ENCODE measurements at regions not wholly inside any gene's neighbourhood (a gene's known extent, or its start where the extent isn't known, plus 50 kb on each side); places are given as distances from the start of the nearest gene placed in this dataset.

GRCh38 chr5:126354858-126355731 is 68.1 kb upstream of the GRAMD2B start:
- no peaks in the 10 kb centered on the region for H3K36me3 ChIP-seq
- TF ChIP-seq CTCF (IDR thresholded peaks at IDR 0.05) = no peak
- H3K4me3 ChIP-seq = no peak overlapping the region
- H3K27me3 ChIP-seq (ENCODE audit: low read depth) = no peaks in the 10 kb centered on the region
- H3K4me1 ChIP-seq = peaks cover 8% of the 10 kb centered on the region
- intact Hi-C loops (cut with DNase I) = loop anchor here (10.0 kb wide), 1 partner anchor 180 kb away; no protein-coding TSS in a partner anchor
- H3K9me3 ChIP-seq = no peaks in the 10 kb centered on the region
- H3K27ac ChIP-seq = no peak overlapping the region
- ATAC-seq (no peak), DNase-seq (no peak)

GRCh38 chr5:126355940-126356339 is 67.3 kb upstream of the GRAMD2B start:
- H3K27ac ChIP-seq = no peak overlapping the region
- intact Hi-C loops (cut with DNase I) = loop anchor here (10.0 kb wide), 1 partner anchor 179 kb away; no protein-coding TSS in a partner anchor
- TF ChIP-seq CTCF (IDR thresholded peaks at IDR 0.05) = no peak

DNA sequence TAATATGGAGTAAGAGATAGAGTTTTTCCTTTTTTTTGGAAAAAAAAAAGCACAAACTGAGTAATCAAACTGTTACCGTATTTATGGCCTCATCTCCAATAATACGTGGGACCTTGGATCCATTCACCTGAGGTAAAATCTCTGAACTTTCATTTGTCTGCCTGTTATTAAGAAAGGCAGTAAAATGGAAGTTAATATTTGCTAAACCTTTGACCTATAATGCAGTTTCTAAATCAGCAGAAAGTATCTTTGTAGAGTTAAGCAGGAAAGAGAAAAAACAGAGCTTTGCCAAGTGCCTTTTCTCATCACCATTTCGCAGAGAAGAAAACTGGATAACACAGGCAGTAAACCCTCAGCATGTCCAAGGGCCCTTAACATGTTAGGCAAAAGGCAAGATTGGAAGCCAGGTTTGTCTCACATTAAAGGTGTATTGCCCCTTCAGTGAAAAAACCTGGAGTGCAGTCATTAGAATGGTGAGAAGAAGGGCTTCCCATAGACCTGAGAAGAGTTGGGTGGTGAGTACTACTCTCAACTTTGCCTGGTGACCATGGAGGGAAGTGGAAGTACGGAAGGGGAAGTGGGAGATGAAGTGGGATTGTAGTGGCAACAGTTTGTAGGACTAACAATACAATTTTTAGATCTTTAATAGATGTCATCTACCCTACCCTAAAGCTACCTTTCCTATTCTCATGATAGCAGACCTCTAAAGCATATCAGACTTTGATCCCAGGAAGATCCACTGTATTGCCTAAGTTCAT is 65.4 kb upstream of the GRAMD2B start:
- no peak overlapping the region for H3K4me3 ChIP-seq
- ATAC-seq = no peak
- no peak for TF ChIP-seq CTCF (IDR thresholded peaks at IDR 0.05)
- intact Hi-C loops (cut with DNase I) = loop anchor here (10.0 kb wide), 1 partner anchor 177 kb away; no protein-coding TSS in a partner anchor
- peaks cover 8% of the 10 kb centered on the region for H3K4me1 ChIP-seq
- H3K27ac ChIP-seq = no peak overlapping the region
- no peak for DNase-seq
- H3K27me3 ChIP-seq (ENCODE audit: low read depth) = no peaks in the 10 kb centered on the region
- H3K36me3 ChIP-seq = no peaks in the 10 kb centered on the region
- no peaks in the 10 kb centered on the region for H3K9me3 ChIP-seq

More at GRCh38 chr5:126355940-126356339, 67.3 kb upstream of the GRAMD2B start:
- no peak overlapping the region for H3K4me3 ChIP-seq
- peaks cover 8% of the 10 kb centered on the region for H3K4me1 ChIP-seq
- no peaks in the 10 kb centered on the region for H3K36me3 ChIP-seq
- H3K27me3 ChIP-seq (ENCODE audit: low read depth) = no peaks in the 10 kb centered on the region
- no peak for DNase-seq
- H3K9me3 ChIP-seq = no peaks in the 10 kb centered on the region
- ATAC-seq = no peak

DNA sequence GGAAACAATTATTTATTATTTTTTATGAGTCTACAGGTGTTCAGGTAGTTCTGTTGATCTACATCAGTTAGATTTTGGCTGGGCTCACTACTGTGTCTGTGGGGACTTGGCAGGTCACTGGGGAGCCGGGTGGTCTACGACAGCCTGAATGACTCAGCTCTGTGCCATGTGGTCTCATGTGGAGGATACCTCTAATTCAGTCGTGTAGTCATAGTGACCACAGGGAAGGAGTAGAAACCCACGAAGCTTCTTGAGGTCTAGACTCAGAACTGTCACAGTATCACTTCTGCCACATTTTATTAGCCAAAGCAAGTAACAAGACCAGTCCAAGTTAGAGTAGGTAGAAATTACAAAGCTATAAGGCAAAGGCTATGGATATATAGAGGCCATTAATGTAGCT is 64.7 kb upstream of the GRAMD2B start:
- Histone ChIP-seq H3K36me3 (no peaks in the 10 kb centered on the region), H3K4me3 (no peak overlapping the region), H3K9me3 (no peaks in the 10 kb centered on the region), H3K27me3 (ENCODE audit: low read depth) (no peaks in the 10 kb centered on the region), H3K27ac (no peak overlapping the region), H3K4me1 (peaks cover 8% of the 10 kb centered on the region)
- intact Hi-C loops (cut with DNase I) = loop anchor here (10.0 kb wide), 1 partner anchor 176 kb away; no protein-coding TSS in a partner anchor
- DNase-seq = no peak
- no peak for TF ChIP-seq CTCF (IDR thresholded peaks at IDR 0.05)
- ATAC-seq = no peak

GRCh38 chr5:126359884-126360283 is 63.3 kb upstream of the GRAMD2B start:
- Histone ChIP-seq H3K4me3 (no peak overlapping the region), H3K27me3 (ENCODE audit: low read depth) (no peaks in the 10 kb centered on the region), H3K36me3 (no peaks in the 10 kb centered on the region), H3K9me3 (no peaks in the 10 kb centered on the region), H3K27ac (no peak overlapping the region), H3K4me1 (no peaks in the 10 kb centered on the region)
- DNase-seq (no peak), ATAC-seq (no peak)
- intact Hi-C loops (cut with DNase I) = loop anchor here (10.0 kb wide), 1 partner anchor 175 kb away; no protein-coding TSS in a partner anchor
- TF ChIP-seq CTCF (IDR thresholded peaks at IDR 0.05) = no peak
